Mesenchymal stem cell (in vitro differentiated cells and primary cell): ENCODE measurements at regions not wholly inside any gene's neighbourhood (a gene's known extent, or its start where the extent isn't known, plus 50 kb on each side); places are given as distances from the start of the nearest gene placed in this dataset.

Experiments used
- DNase-seq: peaks from one replicate; pipeline ENCODE4 v3.0.0-alpha.2; 2013
- H2AFZ ChIP-seq: one replicate; pipeline ENCODE4 v1.6.1; 2013; ENCODE audit warnings: low read depth, mild to moderate bottlenecking, control low read depth, inconsistent platforms, low read length, moderate library complexity
- H2AK5ac ChIP-seq: 2 replicates; pipeline ENCODE4 v1.6.1; 2013; ENCODE audit warnings: low read length, moderate library complexity, mild to moderate bottlenecking, inconsistent platforms; ENCODE audit not compliant: severe bottlenecking
- H2BK120ac ChIP-seq: one replicate; pipeline ENCODE4 v1.6.1; 2013; ENCODE audit warnings: low read depth, mild to moderate bottlenecking, inconsistent platforms, low read length, moderate library complexity
- H2BK12ac ChIP-seq, 2 experiments: one replicate each; pipeline ENCODE4 v1.6.1; 2013; ENCODE audit warnings: inconsistent platforms in 2 of 2, low read length in 2 of 2, mild to moderate bottlenecking in 2 of 2, moderate library complexity in 2 of 2, control low read depth in 1 of 2
- H2BK15ac ChIP-seq: one replicate; pipeline ENCODE4 v1.6.1; 2013; ENCODE audit warnings: mild to moderate bottlenecking, low read depth, inconsistent platforms; ENCODE audit not compliant: poor library complexity, severe bottlenecking
- H2BK5ac ChIP-seq: 2 replicates; pipeline ENCODE4 v1.6.1; 2013; ENCODE audit warnings: low read depth, mild to moderate bottlenecking, low read length, control low read depth, inconsistent platforms; ENCODE audit not compliant: poor library complexity, severe bottlenecking
- H3K14ac ChIP-seq, 2 experiments: one replicate each; pipeline ENCODE4 v1.6.1; 2013; ENCODE audit warnings: inconsistent platforms in 2 of 2, low read length in 2 of 2, control low read depth in 1 of 2, mild to moderate bottlenecking in 1 of 2, moderate library complexity in 1 of 2
- H3K18ac ChIP-seq, 2 experiments: one replicate each; pipeline ENCODE4 v1.6.1; 2013; ENCODE audit warnings: inconsistent platforms in 2 of 2, low read length in 2 of 2, control low read depth in 1 of 2, low read depth in 1 of 2, mild to moderate bottlenecking in 1 of 2
- H3K23ac ChIP-seq, 2 experiments: one replicate each; pipeline ENCODE4 v1.6.1; 2013; ENCODE audit warnings: inconsistent platforms in 2 of 2, low read length in 2 of 2, mild to moderate bottlenecking in 2 of 2, moderate library complexity in 2 of 2, control low read depth in 1 of 2
- H3K27ac ChIP-seq: 2 replicates; pipeline ENCODE4 v1.5.1; 2013; ENCODE audit warnings: mild to moderate bottlenecking, moderate library complexity, low read length, control low read depth, inconsistent platforms; ENCODE audit not compliant: poor library complexity, severe bottlenecking
- H3K27me3 ChIP-seq, 2 experiments: 2 replicates each; pipeline versions ENCODE4 v1.6.1 to v1.7.0; 2013; ENCODE audit warnings: low read length in 2 of 2, mild to moderate bottlenecking in 2 of 2, moderate library complexity in 2 of 2, control low read depth in 1 of 2, inconsistent platforms in 1 of 2; ENCODE audit not compliant: control insufficient read depth in 1 of 2, insufficient read depth in 1 of 2
- H3K36me3 ChIP-seq, 2 experiments: 2 replicates each; pipeline versions ENCODE4 v1.6.1 to v1.7.0; 2013; ENCODE audit warnings: low read length in 2 of 2, control low read depth in 1 of 2, inconsistent platforms in 1 of 2, low read depth in 1 of 2, mild to moderate bottlenecking in 1 of 2; ENCODE audit not compliant: insufficient read depth in 2 of 2, control insufficient read depth in 1 of 2
- H3K4ac ChIP-seq, 2 experiments: one replicate each; pipeline ENCODE4 v1.6.1; 2013; ENCODE audit warnings: inconsistent platforms in 2 of 2, low read length in 2 of 2, mild to moderate bottlenecking in 2 of 2, moderate library complexity in 2 of 2, control low read depth in 1 of 2, low read depth in 1 of 2
- H3K4me1 ChIP-seq: 2 replicates; pipeline ENCODE4 v1.6.1; 2013; ENCODE audit warnings: low read depth, low read length, control low read depth; ENCODE audit not compliant: control insufficient read depth, insufficient read depth
- H3K4me2 ChIP-seq: 2 replicates; pipeline ENCODE4 v1.6.1; 2013; ENCODE audit warnings: low read length, mild to moderate bottlenecking, inconsistent platforms; ENCODE audit not compliant: poor library complexity, severe bottlenecking
- H3K4me3 ChIP-seq, 2 experiments: 2 replicates each; pipeline versions ENCODE4 v1.5.1 to v1.7.0; 2013; ENCODE audit warnings: low read length in 2 of 2, mild to moderate bottlenecking in 2 of 2, control low read depth in 1 of 2, low read depth in 1 of 2; ENCODE audit not compliant: insufficient read depth in 1 of 2
- H3K79me1 ChIP-seq: replicated peaks from 2 replicates; pipeline ENCODE4 v1.6.1; 2013; ENCODE audit warnings: mild to moderate bottlenecking, control low read depth, low read length, inconsistent platforms; ENCODE audit not compliant: poor library complexity, severe bottlenecking
- H3K9ac ChIP-seq: 2 replicates; pipeline ENCODE4 v1.7.0; 2013; ENCODE audit warnings: mild to moderate bottlenecking, low read length, moderate library complexity
- H3K9me3 ChIP-seq: 2 replicates; pipeline ENCODE4 v1.7.0; 2013; ENCODE audit warnings: mild to moderate bottlenecking, low read length; ENCODE audit not compliant: control insufficient read depth
- H4K8ac ChIP-seq: one replicate; pipeline ENCODE4 v1.6.1; 2013; ENCODE audit warnings: inconsistent platforms, mild to moderate bottlenecking, low read length, moderate library complexity
- H4K91ac ChIP-seq: one replicate; pipeline ENCODE4 v1.6.1; 2013; ENCODE audit warnings: mild to moderate bottlenecking, low read length, inconsistent platforms
- WGBS: methylation state at CpG from one replicate; pipeline ENCODE4 v1.1.7; 2013; ENCODE audit warnings: mixed read lengths; 5-methylcytosine and 5-hydroxymethylcytosine counted together

DNA sequence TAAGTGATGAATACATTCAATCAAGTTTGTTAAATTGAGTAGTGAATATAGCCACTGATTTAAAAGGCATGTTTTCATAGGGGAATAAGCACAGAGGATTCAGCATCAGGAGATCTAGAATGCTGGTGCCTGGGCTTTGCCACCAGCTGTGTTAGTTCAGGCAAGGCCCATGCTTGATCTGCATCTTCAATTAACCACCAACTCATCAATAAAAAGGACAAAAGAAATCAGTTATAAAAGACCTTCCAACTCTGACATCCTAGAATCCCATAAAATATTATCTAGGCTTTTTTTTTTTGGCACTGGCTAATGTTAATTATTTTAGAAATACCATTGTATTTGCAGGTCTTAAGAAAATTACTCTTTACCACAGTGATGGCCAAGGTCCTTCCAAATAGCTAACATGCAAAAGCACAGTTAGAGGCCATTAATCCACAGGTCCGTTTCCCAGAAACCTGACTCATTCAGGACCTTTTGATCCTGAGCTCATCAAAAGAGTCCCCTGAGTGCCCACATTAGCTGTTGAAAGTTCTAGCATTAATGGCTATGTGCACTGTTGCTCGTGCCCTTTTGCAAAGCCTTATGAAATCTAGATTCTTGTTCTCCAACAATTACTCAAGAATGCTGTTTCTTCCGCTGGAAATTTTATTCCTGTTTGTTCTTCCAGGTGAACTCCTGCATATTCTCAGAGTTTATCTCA lies 170.0 kb downstream of the CYRIA start:
- no peaks in the 10 kb centered on the region for H3K4me1 ChIP-seq
- no peaks in the 10 kb centered on the region for H3K79me1 ChIP-seq
- no peak overlapping the region for H4K8ac ChIP-seq
- H2AK5ac ChIP-seq = no peak overlapping the region
- no peak overlapping the region for H4K91ac ChIP-seq
- 49% methylated on average over 3 of the region's 3 CpGs for WGBS
- H2BK15ac ChIP-seq = no peak overlapping the region
- no peaks in the 10 kb centered on the region for H3K9me3 ChIP-seq
- H3K14ac ChIP-seq = no peak overlapping the region
- no peak overlapping the region for H2BK120ac ChIP-seq
- H2BK12ac ChIP-seq = no peak overlapping the region
- no peak overlapping the region for H2BK5ac ChIP-seq
- no peak overlapping the region for H3K18ac ChIP-seq
- no peak overlapping the region for H2AFZ ChIP-seq
- no peak overlapping the region for H3K27ac ChIP-seq
- H3K4me3 ChIP-seq = no peak overlapping the region
- H3K4me2 ChIP-seq = no peak overlapping the region
- no peak for DNase-seq
- H3K4ac ChIP-seq = no peak overlapping the region
- no peak overlapping the region for H3K9ac ChIP-seq
- H3K36me3 ChIP-seq = no peaks in the 10 kb centered on the region
- no peak overlapping the region for H3K23ac ChIP-seq
- H3K27me3 ChIP-seq = peaks cover 4 to 12% of the 10 kb centered on the region in 2 experiments

DNA sequence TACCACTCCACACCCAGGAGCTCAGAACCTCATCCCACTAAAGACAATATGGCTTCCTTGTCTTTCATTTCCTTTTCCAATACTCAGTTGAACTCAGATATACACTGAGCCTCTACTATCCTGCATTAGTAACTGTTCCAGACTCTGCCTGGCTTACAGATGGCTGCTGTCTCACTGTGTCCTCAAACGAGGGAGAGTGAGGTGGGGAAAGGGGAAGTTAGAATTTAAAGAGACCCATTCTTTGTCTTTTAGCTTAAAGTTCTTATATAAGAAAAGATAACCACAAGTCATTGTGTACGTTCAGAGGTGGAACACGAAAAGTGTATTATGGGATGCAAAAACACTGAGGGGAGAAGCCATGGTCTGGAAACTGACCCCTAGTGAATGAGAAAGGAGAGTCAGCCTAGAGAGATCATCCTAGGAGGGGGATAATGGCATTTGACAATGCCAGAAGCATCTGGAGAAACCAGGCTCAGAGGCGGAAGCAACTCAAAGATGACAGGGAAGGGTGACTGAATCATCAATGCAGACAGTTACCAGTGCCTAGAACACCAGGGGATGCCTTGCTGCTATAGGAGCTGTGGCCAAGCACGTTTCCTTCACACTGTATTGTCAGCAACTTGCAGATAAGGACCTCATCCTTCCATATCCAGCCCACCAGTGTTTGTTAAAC lies 170.7 kb downstream of the CYRIA start:
- no peaks in the 10 kb centered on the region for H3K36me3 ChIP-seq
- H3K4me1 ChIP-seq = no peaks in the 10 kb centered on the region
- no peak overlapping the region for H3K9ac ChIP-seq
- H2BK120ac ChIP-seq = no peak overlapping the region
- H3K4ac ChIP-seq = no peak overlapping the region
- H2BK15ac ChIP-seq = no peak overlapping the region
- H2BK12ac ChIP-seq = no peak overlapping the region
- H3K14ac ChIP-seq = no peak overlapping the region
- H4K8ac ChIP-seq = no peak overlapping the region
- no peak overlapping the region for H3K27ac ChIP-seq
- no peak overlapping the region for H3K18ac ChIP-seq
- H3K79me1 ChIP-seq = no peaks in the 10 kb centered on the region
- no peak overlapping the region for H3K4me2 ChIP-seq
- H2AK5ac ChIP-seq = no peak overlapping the region
- WGBS = 56% methylated on average over 4 of the region's 5 CpGs
- no peak overlapping the region for H4K91ac ChIP-seq
- H2AFZ ChIP-seq = no peak overlapping the region
- no peaks in the 10 kb centered on the region for H3K9me3 ChIP-seq
- no peak overlapping the region for H2BK5ac ChIP-seq
- no peak overlapping the region for H3K23ac ChIP-seq
- no peak overlapping the region for H3K4me3 ChIP-seq
- DNase-seq = no peak
- peaks cover 8 to 10% of the 10 kb centered on the region in 2 experiments for H3K27me3 ChIP-seq

DNA sequence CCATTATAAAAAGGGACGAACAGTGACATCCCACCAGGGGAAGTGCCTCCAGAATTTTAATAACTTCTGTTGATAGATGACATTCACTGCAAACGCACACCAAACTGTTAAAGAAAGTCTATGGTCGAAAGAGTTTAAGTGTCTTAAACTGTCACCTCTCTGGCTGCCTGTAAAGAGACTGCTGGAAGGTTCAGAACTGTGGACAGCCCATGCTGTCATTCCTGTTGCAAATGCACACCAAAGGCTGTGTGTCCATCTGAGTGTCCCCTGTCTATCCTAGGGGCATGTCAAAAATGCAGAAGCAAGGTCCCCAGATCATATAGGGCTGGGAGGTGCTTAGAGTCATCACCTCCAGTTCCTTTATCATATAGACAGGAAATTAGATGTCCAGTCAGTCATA lies 171.8 kb downstream of the CYRIA start:
- Histone ChIP-seq H3K79me1 (no peaks in the 10 kb centered on the region), H2AK5ac (no peak overlapping the region), H3K23ac (no peak overlapping the region), H3K27me3 (peaks cover 8 to 10% of the 10 kb centered on the region in 2 experiments), H2BK15ac (no peak overlapping the region), H2BK5ac (no peak overlapping the region), H4K8ac (no peak overlapping the region), H3K9ac (no peak overlapping the region), H3K27ac (no peak overlapping the region), H3K14ac (no peak overlapping the region), H2BK120ac (no peak overlapping the region), H3K4ac (no peak overlapping the region), H3K9me3 (no peaks in the 10 kb centered on the region), H3K4me3 (no peak overlapping the region), H4K91ac (no peak overlapping the region), H3K4me1 (no peaks in the 10 kb centered on the region), H2BK12ac (no peak overlapping the region), H3K18ac (no peak overlapping the region), H2AFZ (no peak overlapping the region), H3K36me3 (no peaks in the 10 kb centered on the region), H3K4me2 (no peak overlapping the region)
- WGBS = 76% methylated on average over 3 of the region's 3 CpGs
- no peak for DNase-seq

DNA sequence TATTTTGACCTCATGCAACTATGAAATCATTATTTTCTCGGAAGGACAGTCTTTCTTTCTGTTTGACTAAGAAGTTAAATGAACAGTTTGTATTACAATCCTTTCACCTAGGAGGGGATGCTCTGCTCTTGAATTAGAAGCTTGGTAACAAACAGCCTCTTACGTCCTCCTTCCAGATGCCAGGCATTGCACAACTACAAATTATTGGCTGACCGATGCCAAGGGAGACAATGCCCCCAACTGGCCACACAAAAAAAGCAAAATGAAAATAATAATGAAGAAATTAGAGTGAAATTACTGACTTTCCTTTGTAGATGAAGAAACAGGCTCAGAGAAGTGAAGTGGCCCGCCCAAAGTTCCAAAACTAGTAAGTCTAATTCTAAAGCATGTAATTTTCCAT lies 177.9 kb downstream of the CYRIA start:
- Histone ChIP-seq H2AK5ac (no peak overlapping the region), H3K27ac (no peak overlapping the region), H4K91ac (no peak overlapping the region), H3K4ac (no peak overlapping the region), H3K36me3 (no peaks in the 10 kb centered on the region), H2BK15ac (no peak overlapping the region), H3K4me2 (no peak overlapping the region), H4K8ac (no peak overlapping the region), H3K9ac (no peak overlapping the region), H2BK120ac (no peak overlapping the region), H3K14ac (no peak overlapping the region), H3K27me3 (peaks cover 7 to 18% of the 10 kb centered on the region in 2 experiments), H2BK12ac (no peak overlapping the region), H2AFZ (no peak overlapping the region), H3K79me1 (no peaks in the 10 kb centered on the region), H3K4me3 (no peak overlapping the region), H3K23ac (no peak overlapping the region), H3K9me3 (no peaks in the 10 kb centered on the region), H3K4me1 (no peaks in the 10 kb centered on the region), H3K18ac (no peak overlapping the region), H2BK5ac (no peak overlapping the region)
- WGBS = no CpG with 5 or more reads among the region's 4 CpGs
- DNase-seq = peak; percentile 26
